Ectodermal cell (in vitro differentiated cells): ENCODE measurements at regions not wholly inside any gene's neighbourhood (a gene's known extent, or its start where the extent isn't known, plus 50 kb on each side); places are given as distances from the start of the nearest gene placed in this dataset.

Experiments used
- H3K27ac ChIP-seq: 2 replicates; pipeline ENCODE4 v1.7.0; 2013; ENCODE audit warnings: mild to moderate bottlenecking, low read depth, low read length; ENCODE audit not compliant: insufficient read depth, poor library complexity, severe bottlenecking
- H3K27me3 ChIP-seq: 2 replicates; pipeline ENCODE4 v1.7.0; 2013; ENCODE audit warnings: mild to moderate bottlenecking, low read length; ENCODE audit not compliant: insufficient read depth, control insufficient read depth, poor library complexity, severe bottlenecking
- H3K36me3 ChIP-seq: one replicate; pipeline ENCODE4 v1.7.0; 2013; ENCODE audit warnings: low read length; ENCODE audit not compliant: control insufficient read depth, insufficient read depth
- H3K4me1 ChIP-seq: one replicate; pipeline ENCODE4 v1.7.0; 2013; ENCODE audit warnings: low read length; ENCODE audit not compliant: control insufficient read depth, insufficient read depth
- H3K4me3 ChIP-seq: 2 replicates; pipeline ENCODE4 v1.7.0; 2013; ENCODE audit warnings: low read depth, low read length, control low read depth; ENCODE audit not compliant: insufficient read depth
- H3K9me3 ChIP-seq: 2 replicates; pipeline ENCODE4 v1.7.0; 2013; ENCODE audit warnings: mild to moderate bottlenecking, low read length, moderate library complexity; ENCODE audit not compliant: control insufficient read depth
- WGBS, 2 experiments: methylation state at CpG; one replicate each; pipeline ENCODE4 v1.1.7; 2013; ENCODE audit warnings: missing lambda C conversion rate in 2 of 2; 5-methylcytosine and 5-hydroxymethylcytosine counted together

- peak overlapping the region; percentile 100 for H3K27ac ChIP-seq
- H3K4me3 ChIP-seq, result peak overlapping the region; percentile 59
- H3K36me3 ChIP-seq, result no peaks in the 10 kb centered on the region
- no peaks in the 10 kb centered on the region for H3K27me3 ChIP-seq
- peaks cover 20% of the 10 kb centered on the region for H3K4me1 ChIP-seq
- no peaks in the 10 kb centered on the region for H3K9me3 ChIP-seq
- WGBS, 2 experiments, result 16 to 20% methylated on average over 10 of the region's 10 CpGs
Observed at GRCh38 chr15:92810418-92811138, 89.5 kb upstream of the CHD2 start.

DNA sequence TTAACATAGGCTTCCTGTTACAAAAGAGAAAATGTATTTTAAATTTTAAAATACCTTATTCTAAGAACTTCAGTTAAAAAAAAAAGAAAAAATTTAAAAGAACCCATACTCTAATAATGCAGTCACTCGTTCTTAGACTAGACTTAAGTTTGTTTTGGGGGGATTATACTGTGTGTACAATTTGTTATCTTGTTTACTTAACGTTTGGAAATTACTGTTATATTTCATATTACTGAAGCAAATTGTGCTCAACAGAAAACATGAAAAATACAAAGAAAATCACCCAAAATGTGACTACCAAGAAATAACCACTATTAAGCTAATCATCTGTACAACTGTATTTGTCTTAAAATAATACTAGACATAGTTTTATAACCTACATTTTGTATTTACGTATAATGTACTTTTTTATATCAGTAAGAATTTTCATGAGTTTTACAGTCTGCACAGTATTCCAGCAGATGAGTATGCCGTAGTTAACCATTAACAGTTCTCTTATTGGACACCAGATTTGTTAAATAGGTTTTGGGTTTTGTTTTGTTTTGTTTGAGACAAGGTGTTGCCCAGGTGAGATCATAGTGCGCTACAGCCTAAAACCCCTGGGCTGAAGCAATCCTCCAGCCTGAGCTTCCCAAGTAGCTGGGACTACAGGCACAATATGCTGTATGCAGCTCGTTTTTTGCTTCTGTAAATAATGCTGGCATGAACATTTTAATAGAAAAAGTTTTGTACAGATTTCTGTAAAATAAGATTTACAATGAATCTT is 88.8 kb upstream of the CHD2 start:
- H3K4me3 ChIP-seq, result peak overlapping the region; percentile 24

DNA sequence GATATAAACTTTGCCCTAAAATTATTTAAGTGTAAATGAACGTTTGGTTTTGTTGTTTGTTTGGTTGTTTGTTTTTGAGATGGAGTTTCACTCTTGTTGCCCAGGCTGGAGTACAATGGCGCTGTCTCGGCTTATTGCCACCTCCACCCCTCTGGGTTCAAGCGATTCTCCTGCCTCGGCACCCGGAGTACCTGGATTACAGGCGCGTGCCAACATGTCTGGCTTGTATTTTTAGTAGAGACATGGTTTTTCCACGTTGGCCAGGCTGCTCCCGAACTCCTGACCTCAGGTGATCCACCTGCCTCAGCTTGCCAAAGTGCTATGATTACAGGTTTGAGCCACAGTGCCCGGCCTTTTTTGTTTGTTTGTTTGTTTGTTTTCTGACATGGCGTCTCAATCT is 87.9 kb upstream of the CHD2 start:
- 88 to 90% methylated on average over 12 of the region's 12 CpGs for WGBS, 2 experiments
- H3K4me3 ChIP-seq, result no peak overlapping the region
- H3K36me3 ChIP-seq, result no peaks in the 10 kb centered on the region

More for the DNA sequence above, 88.8 kb upstream of the CHD2 start:
- WGBS, 2 experiments, result 80 to 86% methylated on average over 3 to 5 of the region's 6 CpGs
- Histone ChIP-seq H3K27me3 (no peaks in the 10 kb centered on the region), H3K27ac (no peak overlapping the region), H3K9me3 (no peaks in the 10 kb centered on the region), H3K36me3 (no peaks in the 10 kb centered on the region), H3K4me1 (peaks cover 20% of the 10 kb centered on the region)

DNA sequence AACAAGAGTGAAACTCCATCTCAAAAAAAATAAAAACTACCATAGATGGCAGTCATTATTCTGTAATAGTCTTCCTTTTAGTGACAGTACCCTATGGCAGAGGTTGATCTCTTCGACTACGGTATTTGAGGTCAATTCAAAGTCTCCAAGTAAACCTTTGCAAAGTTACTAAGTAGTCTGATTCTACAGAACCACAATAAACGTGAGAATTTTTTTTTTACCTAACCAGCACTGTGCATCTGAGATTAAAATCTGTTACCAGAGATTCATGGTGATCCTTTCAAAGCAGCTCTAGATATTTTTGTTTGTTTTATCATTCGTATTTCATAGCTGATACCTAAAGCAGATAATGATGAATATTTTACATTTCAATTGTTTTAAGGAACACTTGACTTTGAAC is 86.6 kb upstream of the CHD2 start:
- H3K27me3 ChIP-seq, result no peaks in the 10 kb centered on the region
- peaks cover 33% of the 10 kb centered on the region for H3K4me1 ChIP-seq
- H3K27ac ChIP-seq, result no peak overlapping the region
- WGBS, 2 experiments, result 88 to 94% methylated on average over 3 of the region's 4 CpGs
- no peaks in the 10 kb centered on the region for H3K9me3 ChIP-seq
- no peaks in the 10 kb centered on the region for H3K36me3 ChIP-seq
- H3K4me3 ChIP-seq, result no peak overlapping the region

More for the DNA sequence above, 87.9 kb upstream of the CHD2 start:
- Histone ChIP-seq H3K27ac (no peak overlapping the region), H3K27me3 (no peaks in the 10 kb centered on the region), H3K4me1 (peaks cover 21% of the 10 kb centered on the region), H3K9me3 (no peaks in the 10 kb centered on the region)

DNA sequence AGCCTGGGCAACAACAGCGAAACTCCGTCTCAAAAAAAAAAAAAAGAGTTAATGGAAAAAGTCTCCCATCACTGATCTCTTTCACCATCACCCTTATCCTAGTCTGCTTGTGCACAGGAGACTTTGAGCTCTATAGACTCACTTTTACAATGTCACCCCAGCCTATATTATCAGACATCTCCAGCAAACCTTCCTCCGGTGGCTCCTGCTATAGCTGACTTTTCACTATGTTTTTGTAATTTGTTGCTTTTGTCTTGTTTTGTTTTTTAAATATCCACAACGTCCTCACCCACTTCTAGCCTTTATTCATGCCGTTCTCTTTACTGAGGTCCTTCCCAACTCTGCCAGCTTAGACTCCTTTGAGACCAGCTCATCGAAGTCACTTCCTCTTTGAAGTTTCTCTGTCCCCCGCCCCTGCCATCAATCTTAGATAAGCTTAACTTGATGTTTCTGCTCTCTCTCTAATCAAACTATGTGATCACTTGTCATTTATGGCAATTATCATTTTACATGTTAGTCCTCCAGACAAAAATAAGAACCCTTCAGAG is 82.7 kb upstream of the CHD2 start:
- Histone ChIP-seq H3K27me3 (no peaks in the 10 kb centered on the region), H3K36me3 (no peaks in the 10 kb centered on the region), H3K9me3 (no peaks in the 10 kb centered on the region), H3K4me1 (peaks cover 44% of the 10 kb centered on the region), H3K4me3 (no peak overlapping the region), H3K27ac (no peak overlapping the region)
- WGBS, 2 experiments, result 64 to 71% methylated on average over 6 to 7 of the region's 7 CpGs

DNA sequence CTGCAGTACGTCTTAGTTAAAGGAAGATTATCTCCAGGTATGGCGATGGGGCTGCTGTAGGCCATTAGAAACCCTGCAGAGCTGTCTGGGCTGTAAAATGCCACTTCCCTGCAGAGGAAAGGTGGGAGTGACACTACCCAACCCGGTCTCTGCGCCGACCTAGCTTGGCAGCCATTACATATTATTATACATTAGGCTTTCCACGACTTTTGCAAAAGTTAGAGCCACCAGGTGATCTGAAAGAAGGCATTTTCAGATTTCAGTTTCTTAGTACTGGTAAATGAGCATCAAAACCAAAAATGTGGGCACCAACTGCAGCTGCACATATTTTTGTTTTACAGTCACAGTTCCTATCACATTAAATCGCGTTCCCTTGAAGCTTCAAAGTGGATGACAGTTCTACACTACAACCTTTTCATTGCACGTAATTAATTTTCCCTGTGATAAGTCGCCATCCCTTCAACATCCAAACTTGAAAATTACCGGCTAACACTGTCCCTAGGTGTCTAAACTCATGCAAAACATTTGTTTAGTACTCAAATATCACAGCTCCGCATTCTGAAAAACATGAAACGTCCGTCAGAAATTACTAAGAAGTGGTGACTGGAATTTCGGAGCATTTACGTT is 81.4 kb upstream of the CHD2 start:
- Histone ChIP-seq H3K36me3 (no peaks in the 10 kb centered on the region), H3K27ac (no peak overlapping the region), H3K27me3 (no peaks in the 10 kb centered on the region), H3K9me3 (no peaks in the 10 kb centered on the region), H3K4me3 (no peak overlapping the region), H3K4me1 (peaks cover 52% of the 10 kb centered on the region)
- 53 to 57% methylated on average over 16 of the region's 16 CpGs for WGBS, 2 experiments

DNA sequence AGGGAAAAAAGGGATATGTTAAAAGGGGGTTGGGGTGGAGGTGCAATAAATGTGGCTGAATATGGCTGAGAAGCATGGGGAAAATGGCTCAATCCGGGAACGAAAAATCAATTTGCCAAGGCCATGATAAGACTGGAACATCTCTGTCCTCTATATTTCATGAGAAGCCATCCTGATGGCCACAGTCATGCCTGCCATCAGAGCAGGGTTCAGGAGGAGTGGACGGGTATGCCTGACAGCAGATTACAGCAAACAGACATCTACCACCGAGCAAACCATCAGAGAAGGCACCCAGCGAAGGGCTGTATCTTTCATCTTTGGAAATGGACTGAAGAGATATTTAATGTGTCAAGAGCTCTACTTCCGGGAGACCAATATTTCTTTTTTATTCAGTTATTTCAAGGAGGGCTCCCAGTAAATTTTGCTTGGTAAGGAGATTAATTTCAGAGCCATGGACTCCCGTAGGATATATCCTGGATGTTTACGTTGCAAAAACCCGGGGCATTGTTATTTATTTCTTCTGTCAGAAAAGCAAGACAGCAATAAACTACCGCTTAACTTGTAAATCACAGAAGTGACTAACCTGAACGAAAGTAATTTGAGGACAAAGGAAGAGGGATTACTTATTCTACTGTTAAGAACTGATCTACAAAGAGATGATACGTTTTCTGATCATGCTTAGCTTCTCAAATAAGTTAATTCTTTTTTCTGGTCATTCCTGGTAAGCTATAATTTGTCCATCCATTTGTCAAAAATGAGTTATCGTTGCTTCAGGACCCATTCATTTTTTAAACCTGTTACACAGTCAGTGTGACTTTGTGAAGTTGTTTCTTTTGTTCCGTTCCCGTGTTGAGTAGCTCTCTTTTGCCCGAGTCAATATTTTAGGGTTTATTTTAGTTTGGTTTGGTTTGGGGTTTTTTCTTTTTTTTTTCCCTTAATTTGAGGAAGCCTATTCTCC is 80.6 kb upstream of the CHD2 start:
- Histone ChIP-seq H3K9me3 (no peaks in the 10 kb centered on the region), H3K4me1 (peaks cover 52% of the 10 kb centered on the region), H3K4me3 (peak overlapping the region; percentile 11), H3K27ac (peak overlapping the region; percentile 91), H3K27me3 (no peaks in the 10 kb centered on the region), H3K36me3 (no peaks in the 10 kb centered on the region)
- 35 to 38% methylated on average over 16 of the region's 16 CpGs for WGBS, 2 experiments

GRCh38 chr15:92820236-92821021 is 79.7 kb upstream of the CHD2 start:
- Histone ChIP-seq H3K9me3 (no peaks in the 10 kb centered on the region), H3K27ac (peak overlapping the region; percentile 93), H3K36me3 (no peaks in the 10 kb centered on the region), H3K4me3 (peak overlapping the region; percentile 11), H3K27me3 (no peaks in the 10 kb centered on the region), H3K4me1 (peaks cover 52% of the 10 kb centered on the region)
- 13% methylated on average over 35 to 36 of the region's 36 CpGs for WGBS, 2 experiments
